GM21526 (cell line): ENCODE measurements at regions not wholly inside any gene's neighbourhood (a gene's known extent, or its start where the extent isn't known, plus 50 kb on each side); places are given as distances from the start of the nearest gene placed in this dataset.

Experiments
- ATAC-seq: cut with Tn5 transposase; IDR thresholded peaks from one replicate; pipeline ENCODE4 v1.9.1; 2021; ENCODE audit warnings: moderate library complexity; ENCODE audit not compliant: unreplicated experiment, low FRiP score

GRCh38 chr3:88896026-88896425 lies 211.4 kb upstream of the EPHA3 start:
- no peak for ATAC-seq

- ATAC-seq = no peak
Measured at GRCh38 chr3:88912294-88912877, 195.0 kb upstream of the EPHA3 start.

- ATAC-seq = no peak
Measured at GRCh38 chr3:88918841-88919240, 188.6 kb upstream of the EPHA3 start.

GRCh38 chr3:88921986-88922385 lies 185.4 kb upstream of the EPHA3 start:
- no peak for ATAC-seq

- ATAC-seq = no peak
Measured at GRCh38 chr3:88926221-88926620, 181.2 kb upstream of the EPHA3 start.

GRCh38 chr3:88930611-88931010 lies 176.8 kb upstream of the EPHA3 start:
- ATAC-seq = no peak

GRCh38 chr3:88936831-88937230 lies 170.6 kb upstream of the EPHA3 start:
- ATAC-seq = no peak

- ATAC-seq = no peak
Measured at GRCh38 chr3:88940296-88940695, 167.1 kb upstream of the EPHA3 start.

- no peak for ATAC-seq
Measured at GRCh38 chr3:88947013-88947412, 160.4 kb upstream of the EPHA3 start.

GRCh38 chr3:88954853-88955252 lies 152.6 kb upstream of the EPHA3 start:
- ATAC-seq = no peak

GRCh38 chr3:88955274-88955673 lies 152.1 kb upstream of the EPHA3 start:
- ATAC-seq = no peak

- ATAC-seq = no peak
Measured at GRCh38 chr3:88957711-88958439, 149.5 kb upstream of the EPHA3 start.

- no peak for ATAC-seq
Measured at GRCh38 chr3:88960019-88960418, 147.4 kb upstream of the EPHA3 start.

GRCh38 chr3:88963003-88963402 lies 144.4 kb upstream of the EPHA3 start:
- no peak for ATAC-seq

- no peak for ATAC-seq
Measured at GRCh38 chr3:88979760-88980159, 127.7 kb upstream of the EPHA3 start.

- no peak for ATAC-seq
Measured at GRCh38 chr3:88983458-88983857, 124.0 kb upstream of the EPHA3 start.

GRCh38 chr3:88984256-88984655 lies 123.2 kb upstream of the EPHA3 start:
- no peak for ATAC-seq

- no peak for ATAC-seq
Measured at GRCh38 chr3:88984832-88985231, 122.6 kb upstream of the EPHA3 start.

GRCh38 chr3:88985491-88985890 lies 121.9 kb upstream of the EPHA3 start:
- ATAC-seq = no peak

GRCh38 chr3:88986834-88987233 lies 120.6 kb upstream of the EPHA3 start:
- ATAC-seq = no peak

- ATAC-seq = no peak
Measured at GRCh38 chr3:88987776-88988175, 119.6 kb upstream of the EPHA3 start.

- ATAC-seq = no peak
Measured at GRCh38 chr3:88988906-88989305, 118.5 kb upstream of the EPHA3 start.
